Kidney (tissue), 13 donors: ENCODE measurements at regions not wholly inside any gene's neighbourhood (a gene's known extent, or its start where the extent isn't known, plus 50 kb on each side); places are given as distances from the start of the nearest gene placed in this dataset.

Source experiments
- DNase-seq, 5 donors: peaks; one replicate each; pipeline ENCODE4 v3.0.0-alpha.2; 2013 to 2020
- FAIRE-seq: peaks from 2 replicates; lab custom pipeline; 2012; peaks lifted over from hg19 to GRCh38; lab: Jason Lieb, UNC
- H3K27ac ChIP-seq, 2 donors: one replicate each; pipeline ENCODE4 v1.7.0; 2013; ENCODE audit warnings: low read depth in 2 of 2, low read length in 2 of 2, inconsistent platforms in 1 of 2
- H3K27me3 ChIP-seq: one replicate; pipeline ENCODE4 v1.7.1; 2013; ENCODE audit warnings: low read length, inconsistent platforms; ENCODE audit not compliant: control insufficient read depth, insufficient read depth
- H3K36me3 ChIP-seq, 3 donors: one replicate each; pipeline versions ENCODE4 v1.7.0 to v1.7.1; 2013; ENCODE audit warnings: low read length in 3 of 3, control low read depth in 1 of 3, inconsistent platforms in 1 of 3; ENCODE audit not compliant: insufficient read depth in 3 of 3, control insufficient read depth in 2 of 3
- H3K4me1 ChIP-seq, 3 donors: one replicate each; pipeline versions ENCODE4 v1.7.0 to v1.7.1; 2013; ENCODE audit warnings: low read length in 3 of 3, inconsistent platforms in 1 of 3, low read depth in 1 of 3; ENCODE audit not compliant: control insufficient read depth in 2 of 3, insufficient read depth in 2 of 3
- H3K4me3 ChIP-seq, 3 donors: one replicate each; pipeline versions ENCODE4 v1.7.0 to v1.8.1; 2013; ENCODE audit warnings: low read length in 3 of 3, control low read depth in 1 of 3, inconsistent platforms in 1 of 3
- H3K9ac ChIP-seq, 3 donors: one replicate each; pipeline versions ENCODE4 v1.7.0 to v1.7.1; 2013; ENCODE audit warnings: low read length in 3 of 3, control low read depth in 1 of 3, inconsistent platforms in 1 of 3
- H3K9me3 ChIP-seq, 3 donors: one replicate each; pipeline versions ENCODE4 v1.7.0 to v1.7.1; 2013; ENCODE audit warnings: low read length in 3 of 3, control low read depth in 1 of 3, inconsistent platforms in 1 of 3; ENCODE audit not compliant: control insufficient read depth in 2 of 3, insufficient read depth in 1 of 3
- CTCF ChIP-seq: IDR thresholded peaks from 3 replicates; pipeline ENCODE4 v1.5.1; 2012; ENCODE audit warnings: mild to moderate bottlenecking, moderate library complexity, borderline replicate concordance; ENCODE audit not compliant: insufficient read depth; ENCODE audit errors: extremely low read depth
- intact Hi-C: fragments of 100-400 bp; cut with DNase I; formaldehyde crosslinking; loops from one replicate; pipeline ENCODE4 v1.11.1; 2022
- donor health status: control.
- donor health status: control.
- donor health status: control.
- donor health status: control.
- donor health status: control.
- donor health status: DM: yes; HTN: yes; CAD: no.
- donor health status: Normal renal cell carcinoma (clear cell type).

GRCh38 chr6:142676647-142677192 is 268.3 kb downstream of the HIVEP2 start:
- no peak overlapping the region for H3K27ac ChIP-seq
- no peaks in the 10 kb centered on the region for H3K27me3 ChIP-seq
- H3K36me3 ChIP-seq: no peaks in the 10 kb centered on the region
- no peaks in the 10 kb centered on the region for H3K9me3 ChIP-seq
- intact Hi-C loops: no loop called here
- DNase-seq (no peak), FAIRE-seq (no peak)
- no peaks in the 10 kb centered on the region for H3K4me1 ChIP-seq
- H3K4me3 ChIP-seq: no peak overlapping the region
- H3K9ac ChIP-seq: no peak overlapping the region
- TF ChIP-seq CTCF: no peak

DNA sequence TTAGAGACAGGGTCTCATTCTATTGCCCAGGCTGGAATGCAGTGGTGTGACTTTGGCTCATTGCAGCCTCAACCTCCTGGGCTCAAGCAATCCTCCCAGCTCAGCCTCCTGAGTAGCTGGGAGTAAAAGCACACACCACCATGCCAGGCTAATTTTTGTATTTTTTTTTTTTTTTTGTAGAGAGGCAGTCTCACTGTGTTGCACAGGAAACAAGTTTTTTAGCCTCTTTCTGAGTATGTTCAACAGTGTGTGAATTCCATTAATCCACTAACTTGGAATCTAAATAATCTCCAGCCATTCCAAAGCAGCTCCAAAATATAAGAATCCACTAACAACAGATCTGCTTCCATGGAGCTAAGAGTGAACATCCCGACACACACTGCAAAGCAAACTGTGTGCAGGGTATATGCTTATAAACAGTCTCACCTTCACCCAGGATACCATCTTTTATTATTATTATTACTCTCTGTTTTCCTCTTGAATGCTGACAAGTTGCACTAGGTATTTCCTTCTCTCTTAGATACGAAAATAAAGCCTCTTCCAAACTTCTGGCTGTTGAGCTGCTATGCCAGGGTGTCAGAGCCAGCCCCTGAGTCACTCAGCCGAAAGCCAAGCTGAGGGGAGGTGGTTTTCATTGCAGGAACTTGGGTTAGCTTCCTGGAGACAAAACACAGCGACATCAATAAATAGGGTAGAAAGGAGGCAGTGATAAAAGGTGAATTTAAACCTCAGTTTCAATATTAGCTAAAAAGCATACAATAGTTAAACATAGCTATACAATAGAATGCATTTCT is 264.9 kb downstream of the HIVEP2 start:
- DNase-seq (no peak), FAIRE-seq (no peak)
- Histone ChIP-seq H3K36me3 (no peaks in the 10 kb centered on the region), H3K27me3 (no peaks in the 10 kb centered on the region), H3K9me3 (no peaks in the 10 kb centered on the region), H3K27ac (no peak overlapping the region), H3K9ac (no peak overlapping the region), H3K4me1 (no peaks in the 10 kb centered on the region), H3K4me3 (no peak overlapping the region)
- intact Hi-C loops: no loop called here
- no peak for TF ChIP-seq CTCF

DNA sequence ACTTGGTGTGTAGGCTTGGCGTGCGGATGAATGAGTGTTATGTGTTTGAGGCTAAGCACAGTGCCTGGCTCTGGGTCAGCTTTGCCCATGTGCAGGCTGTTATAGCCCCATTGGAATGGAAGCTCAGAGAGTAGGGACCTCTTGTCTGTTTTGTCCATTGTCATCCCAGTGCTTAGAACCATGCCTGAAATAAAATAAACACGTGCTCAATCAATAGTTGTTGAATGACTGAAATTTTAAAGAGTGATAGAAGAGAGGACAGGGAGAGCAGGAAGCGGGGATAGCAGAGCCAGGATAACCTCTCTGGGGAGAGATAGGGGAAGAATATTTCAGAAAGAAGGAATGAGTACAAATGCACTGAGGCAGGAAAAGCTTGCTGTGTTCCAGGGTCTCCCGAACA is 263.9 kb downstream of the HIVEP2 start:
- no peak overlapping the region for H3K4me3 ChIP-seq
- H3K4me1 ChIP-seq: no peaks in the 10 kb centered on the region
- no peaks in the 10 kb centered on the region for H3K9me3 ChIP-seq
- intact Hi-C loops: no loop called here
- H3K27ac ChIP-seq: no peak overlapping the region
- TF ChIP-seq CTCF: no peak
- no peaks in the 10 kb centered on the region for H3K36me3 ChIP-seq
- DNase-seq (no peak), FAIRE-seq (no peak)
- H3K27me3 ChIP-seq: no peaks in the 10 kb centered on the region
- H3K9ac ChIP-seq: no peak overlapping the region
